ENCODE measurements at regions not wholly inside any gene's neighbourhood (a gene's known extent, or its start where the extent isn't known, plus 50 kb on each side); places are given as distances from the start of the nearest gene placed in this dataset.
"Not testable (repeated sequence)": the region's sequence is repeated elsewhere in the genome, so short reads cannot be mapped to it uniquely, and the experiment has no call there.

DNA sequence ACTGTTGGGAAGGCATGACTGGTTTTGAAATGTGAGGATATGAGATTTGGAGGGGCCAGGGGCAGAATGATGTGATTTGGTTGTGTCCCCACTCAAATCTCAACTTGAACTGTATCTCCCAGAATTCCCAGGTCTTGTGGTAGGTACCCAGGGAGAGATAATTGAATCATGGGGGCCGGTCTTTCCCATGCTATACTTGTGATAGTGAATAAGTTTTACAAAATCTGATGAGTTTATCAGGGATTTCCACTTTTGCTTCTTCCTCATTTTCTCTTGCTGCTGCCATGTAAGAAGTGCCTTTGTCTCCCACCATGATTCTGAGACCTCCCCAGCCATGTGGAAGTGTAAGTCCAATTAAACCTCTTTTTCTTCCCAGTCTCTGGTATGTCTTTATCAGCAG is 170.1 kb upstream of the JUN start:
- H3K14ac ChIP-seq (ENCODE audit: low read length); H3K9me3 ChIP-seq (replicated peaks in 1 of 2; ENCODE audit: control insufficient read depth in 2 of 2, insufficient read depth in 1 of 2, low read depth in 1 of 2, low read length in 2 of 2); H3K4me3 ChIP-seq (ENCODE audit: low read length in 2 of 2); H2AFZ ChIP-seq (ENCODE audit: low read length); H2BK15ac ChIP-seq (ENCODE audit: low read length); H3K36me3 ChIP-seq (replicated peaks in 1 of 2; ENCODE audit: control insufficient read depth in 2 of 2, insufficient read depth in 2 of 2, low read length in 2 of 2); H3K4me2 ChIP-seq (ENCODE audit: insufficient read depth, low read length, poor library complexity, severe bottlenecking); H3K4me1 ChIP-seq (ENCODE audit: control insufficient read depth in 2 of 2, insufficient read depth in 1 of 2, low read depth in 1 of 2, low read length in 2 of 2); DNase-seq (ENCODE audit: low spot score); H3K79me1 ChIP-seq (ENCODE audit: low read depth, low read length); H3K9ac ChIP-seq (ENCODE audit: low read depth, low read length, poor library complexity); H2BK5ac ChIP-seq (ENCODE audit: low read length); H3K23ac ChIP-seq (ENCODE audit: low read depth, low read length, poor library complexity); H4K91ac ChIP-seq (ENCODE audit: low read depth, low read length, poor library complexity); H3K27ac ChIP-seq (replicated peaks; ENCODE audit: low read length); H3K27me3 ChIP-seq (ENCODE audit: control insufficient read depth in 3 of 3, insufficient read depth in 3 of 3, low read depth in 1 of 3, low read length in 3 of 3); H3K18ac ChIP-seq (ENCODE audit: low read length); H2AK5ac ChIP-seq (ENCODE audit: low read depth, low read length); H4K8ac ChIP-seq (ENCODE audit: low read depth, low read length); H2BK12ac ChIP-seq (ENCODE audit: low read length); H2BK120ac ChIP-seq (ENCODE audit: low read depth, low read length); H3K4ac ChIP-seq (ENCODE audit: low read length): not testable (repeated sequence)
- WGBS, 2 donors (ENCODE audit: extremely low coverage in 2 of 2, insufficient read length in 2 of 2, insufficient replicate concordance in 1 of 2): no CpG with 5 or more reads among the region's 1 CpG

- not testable (repeated sequence) for H3K14ac ChIP-seq (ENCODE audit: low read length); H3K4ac ChIP-seq (ENCODE audit: low read length); H3K9me3 ChIP-seq (replicated peaks in 1 of 2; ENCODE audit: control insufficient read depth in 2 of 2, insufficient read depth in 1 of 2, low read depth in 1 of 2, low read length in 2 of 2); H2BK12ac ChIP-seq (ENCODE audit: low read length); H3K36me3 ChIP-seq (replicated peaks in 1 of 2; ENCODE audit: control insufficient read depth in 2 of 2, insufficient read depth in 2 of 2, low read length in 2 of 2); H2BK15ac ChIP-seq (ENCODE audit: low read length); H2AK5ac ChIP-seq (ENCODE audit: low read depth, low read length); H3K4me2 ChIP-seq (ENCODE audit: insufficient read depth, low read length, poor library complexity, severe bottlenecking); H2AFZ ChIP-seq (ENCODE audit: low read length); H3K23ac ChIP-seq (ENCODE audit: low read depth, low read length, poor library complexity); H3K9ac ChIP-seq (ENCODE audit: low read depth, low read length, poor library complexity); H3K27me3 ChIP-seq (ENCODE audit: control insufficient read depth in 3 of 3, insufficient read depth in 3 of 3, low read depth in 1 of 3, low read length in 3 of 3); H2BK120ac ChIP-seq (ENCODE audit: low read depth, low read length); H3K4me1 ChIP-seq (ENCODE audit: control insufficient read depth in 2 of 2, insufficient read depth in 1 of 2, low read depth in 1 of 2, low read length in 2 of 2); H3K4me3 ChIP-seq (ENCODE audit: low read length in 2 of 2); H3K79me1 ChIP-seq (ENCODE audit: low read depth, low read length); H4K8ac ChIP-seq (ENCODE audit: low read depth, low read length); H4K91ac ChIP-seq (ENCODE audit: low read depth, low read length, poor library complexity); H3K18ac ChIP-seq (ENCODE audit: low read length); H3K27ac ChIP-seq (replicated peaks; ENCODE audit: low read length); H2BK5ac ChIP-seq (ENCODE audit: low read length); DNase-seq (ENCODE audit: low spot score)
- WGBS, 2 donors (ENCODE audit: extremely low coverage in 2 of 2, insufficient read length in 2 of 2, insufficient replicate concordance in 1 of 2): no CpG with 5 or more reads among the region's 2 CpGs
Observed at GRCh38 chr1:58963287-58963686, 179.4 kb upstream of the JUN start.

DNA sequence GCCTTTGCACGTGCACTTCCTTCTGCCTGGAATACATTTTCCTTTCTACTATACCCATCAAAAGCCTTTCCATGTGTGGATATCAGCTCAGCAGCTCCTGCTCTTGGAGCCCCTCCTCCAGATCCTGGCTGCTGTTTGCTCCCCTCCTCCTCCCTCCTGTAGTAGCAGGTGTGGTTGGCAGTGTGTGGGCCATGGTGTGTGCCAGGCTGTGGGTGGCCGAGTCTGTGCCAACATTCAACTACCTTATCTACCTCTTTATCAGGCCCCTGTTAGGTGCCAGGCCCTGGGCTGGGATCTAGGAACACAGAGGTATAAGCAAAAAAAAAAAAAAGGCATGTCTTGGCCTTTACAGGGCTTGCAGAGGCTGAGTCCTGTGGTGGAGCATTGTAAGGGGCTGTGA is 180.6 kb upstream of the JUN start:
- H3K4me1 ChIP-seq (ENCODE audit: control insufficient read depth in 2 of 2, insufficient read depth in 1 of 2, low read depth in 1 of 2, low read length in 2 of 2): peaks cover 0 to 4% of the 10 kb centered on the region in 2 donors
- whole genome bisulfite sequencing, 2 donors (ENCODE audit: extremely low coverage in 2 of 2, insufficient read length in 2 of 2, insufficient replicate concordance in 1 of 2): no CpG with 5 or more reads among the region's 2 CpGs

GRCh38 chr1:58964880-58965279 is 181.0 kb upstream of the JUN start:
- H3K36me3 ChIP-seq (replicated peaks in 1 of 2; ENCODE audit: control insufficient read depth in 2 of 2, insufficient read depth in 2 of 2, low read length in 2 of 2): no peaks in the 10 kb centered on the region
- H2AK5ac ChIP-seq (ENCODE audit: low read depth, low read length): no peak overlapping the region
- H2BK120ac ChIP-seq (ENCODE audit: low read depth, low read length): no peak overlapping the region
- H2AFZ ChIP-seq (ENCODE audit: low read length): no peak overlapping the region
- peaks cover 0 to 4% of the 10 kb centered on the region in 2 donors for H3K4me1 ChIP-seq (ENCODE audit: control insufficient read depth in 2 of 2, insufficient read depth in 1 of 2, low read depth in 1 of 2, low read length in 2 of 2)
- H3K14ac ChIP-seq (ENCODE audit: low read length): no peak overlapping the region
- H2BK12ac ChIP-seq (ENCODE audit: low read length): no peak overlapping the region
- no peak overlapping the region for H4K91ac ChIP-seq (ENCODE audit: low read depth, low read length, poor library complexity)
- no peak overlapping the region for H3K18ac ChIP-seq (ENCODE audit: low read length)
- no peaks in the 10 kb centered on the region for H3K27me3 ChIP-seq (ENCODE audit: control insufficient read depth in 3 of 3, insufficient read depth in 3 of 3, low read depth in 1 of 3, low read length in 3 of 3)
- H3K79me1 ChIP-seq (ENCODE audit: low read depth, low read length): no peaks in the 10 kb centered on the region
- H4K8ac ChIP-seq (ENCODE audit: low read depth, low read length): no peak overlapping the region
- no peak overlapping the region for H3K4ac ChIP-seq (ENCODE audit: low read length)
- no peak overlapping the region for H2BK15ac ChIP-seq (ENCODE audit: low read length)
- H3K4me3 ChIP-seq (ENCODE audit: low read length in 2 of 2): no peak overlapping the region
- DNase-seq (ENCODE audit: low spot score): no peak
- H3K23ac ChIP-seq (ENCODE audit: low read depth, low read length, poor library complexity): no peak overlapping the region
- H3K4me2 ChIP-seq (ENCODE audit: insufficient read depth, low read length, poor library complexity, severe bottlenecking): no peak overlapping the region
- no peak overlapping the region for H2BK5ac ChIP-seq (ENCODE audit: low read length)
- no peak overlapping the region for H3K9ac ChIP-seq (ENCODE audit: low read depth, low read length, poor library complexity)
- no peaks in the 10 kb centered on the region for H3K9me3 ChIP-seq (replicated peaks in 1 of 2; ENCODE audit: control insufficient read depth in 2 of 2, insufficient read depth in 1 of 2, low read depth in 1 of 2, low read length in 2 of 2)
- WGBS, 2 donors (ENCODE audit: extremely low coverage in 2 of 2, insufficient read length in 2 of 2, insufficient replicate concordance in 1 of 2): no CpG with 5 or more reads among the region's 1 CpG
- no peak overlapping the region for H3K27ac ChIP-seq (replicated peaks; ENCODE audit: low read length)

More for the DNA sequence above, 180.6 kb upstream of the JUN start:
- Histone ChIP-seq H2BK12ac (ENCODE audit: low read length) (no peak overlapping the region), H3K36me3 (replicated peaks in 1 of 2; ENCODE audit: control insufficient read depth in 2 of 2, insufficient read depth in 2 of 2, low read length in 2 of 2) (no peaks in the 10 kb centered on the region), H3K4me3 (ENCODE audit: low read length in 2 of 2) (no peak overlapping the region), H2BK120ac (ENCODE audit: low read depth, low read length) (no peak overlapping the region), H3K79me1 (ENCODE audit: low read depth, low read length) (no peaks in the 10 kb centered on the region), H3K9me3 (replicated peaks in 1 of 2; ENCODE audit: control insufficient read depth in 2 of 2, insufficient read depth in 1 of 2, low read depth in 1 of 2, low read length in 2 of 2) (no peaks in the 10 kb centered on the region), H3K18ac (ENCODE audit: low read length) (no peak overlapping the region), H2BK5ac (ENCODE audit: low read length) (no peak overlapping the region), H3K9ac (ENCODE audit: low read depth, low read length, poor library complexity) (no peak overlapping the region), H3K4me2 (ENCODE audit: insufficient read depth, low read length, poor library complexity, severe bottlenecking) (no peak overlapping the region), H3K27ac (replicated peaks; ENCODE audit: low read length) (no peak overlapping the region), H3K4ac (ENCODE audit: low read length) (no peak overlapping the region), H4K8ac (ENCODE audit: low read depth, low read length) (no peak overlapping the region), H3K14ac (ENCODE audit: low read length) (no peak overlapping the region), H4K91ac (ENCODE audit: low read depth, low read length, poor library complexity) (no peak overlapping the region), H2BK15ac (ENCODE audit: low read length) (no peak overlapping the region), H2AFZ (ENCODE audit: low read length) (no peak overlapping the region), H3K23ac (ENCODE audit: low read depth, low read length, poor library complexity) (no peak overlapping the region), H3K27me3 (ENCODE audit: control insufficient read depth in 3 of 3, insufficient read depth in 3 of 3, low read depth in 1 of 3, low read length in 3 of 3) (no peaks in the 10 kb centered on the region), H2AK5ac (ENCODE audit: low read depth, low read length) (no peak overlapping the region)
- DNase-seq (ENCODE audit: low spot score): no peak
